Left cardiac atrium (tissue), 4 donors: ENCODE measurements at regions not wholly inside any gene's neighbourhood (a gene's known extent, or its start where the extent isn't known, plus 50 kb on each side); places are given as distances from the start of the nearest gene placed in this dataset.
"Not testable (repeated sequence)": the region's sequence is repeated elsewhere in the genome, so short reads cannot be mapped to it uniquely, and the experiment has no call there.

Source experiments
- ATAC-seq, 2 donors: fragments of 200-7000 bp; cut with Tn5 transposase; one replicate each; pipeline ENCODE4 v1.9.1; 2020; ENCODE audit warnings: mild to moderate bottlenecking in 2 of 2, moderate library complexity in 2 of 2
- DNase-seq: peaks from one replicate; pipeline ENCODE4 v3.0.0-alpha.2; 2020
- intact Hi-C, 2 donors: fragments of 100-400 bp; cut with DNase I; formaldehyde crosslinking; loops; one replicate each; pipeline versions ENCODE4 v1.14.1 to v1.15.1; 2022 to 2023
- donor health status: DM: no; HTN: yes; CAD: no.
- donor health status: DM: no; HTN: yes; CAD: no; lungs with severe emphysema.
- donor health status: DM: yes; HTN: yes; CAD: no.
- donor health status: Dilated cardiomyopathy.

GRCh38 chr5:130759061-130759460 is 406.0 kb downstream of the HINT1 start:
- ATAC-seq (no peak), DNase-seq (no peak)
- intact Hi-C loops = no loop called here

- ATAC-seq (no peak), DNase-seq (no peak)
- intact Hi-C loops = no loop called here
These were observed 417.5 kb downstream of the HINT1 start for GRCh38 chr5:130747556-130747955.

GRCh38 chr5:130746641-130747040 is 418.4 kb downstream of the HINT1 start:
- DNase-seq, ATAC-seq, intact Hi-C loops: not testable (repeated sequence)

- no peak for ATAC-seq
- DNase-seq = no peak
- intact Hi-C loops = no loop called here
These were observed 422.0 kb downstream of the HINT1 start for GRCh38 chr5:130743092-130743491.

GRCh38 chr5:130740047-130740569 is 424.9 kb downstream of the HINT1 start:
- no peak for ATAC-seq
- no peak for DNase-seq
- intact Hi-C loops = no loop called here

- no peak for ATAC-seq
- DNase-seq = no peak
- intact Hi-C loops = no loop called here
These were observed 433.2 kb downstream of the HINT1 start for GRCh38 chr5:130731839-130732238.

- intact Hi-C loops = no loop called here
- DNase-seq = no peak
- no peak for ATAC-seq
These were observed 435.5 kb downstream of the HINT1 start for GRCh38 chr5:130729541-130729940.

GRCh38 chr5:130727830-130728229 is 437.2 kb downstream of the HINT1 start:
- intact Hi-C loops = no loop called here
- ATAC-seq (no peak), DNase-seq (no peak)

GRCh38 chr5:130724658-130725057 is 440.4 kb downstream of the HINT1 start:
- intact Hi-C loops = no loop called here
- no peak for DNase-seq
- no peak for ATAC-seq

GRCh38 chr5:130720355-130720754 is 444.7 kb downstream of the HINT1 start:
- no peak for DNase-seq
- no peak for ATAC-seq
- intact Hi-C loops = no loop called here

- ATAC-seq (no peak), DNase-seq (no peak)
- intact Hi-C loops = no loop called here
These were observed 449.5 kb downstream of the HINT1 start for GRCh38 chr5:130715541-130715940.

GRCh38 chr5:130714200-130714599 is 450.9 kb downstream of the HINT1 start:
- ATAC-seq (no peak), DNase-seq (no peak)
- intact Hi-C loops = no loop called here

GRCh38 chr5:130712324-130712723 is 452.7 kb downstream of the HINT1 start:
- ATAC-seq (no peak), DNase-seq (no peak)
- intact Hi-C loops = no loop called here

GRCh38 chr5:130710596-130710995 is 454.5 kb downstream of the HINT1 start:
- DNase-seq = no peak
- intact Hi-C loops = no loop called here
- no peak for ATAC-seq

- intact Hi-C loops = no loop called here
- ATAC-seq = no peak
- DNase-seq = no peak
These were observed 456.3 kb downstream of the HINT1 start for GRCh38 chr5:130708754-130709153.

GRCh38 chr5:130706696-130707095 is 458.4 kb downstream of the HINT1 start:
- DNase-seq = no peak
- intact Hi-C loops = no loop called here
- ATAC-seq = no peak

GRCh38 chr5:130705368-130705767 is 459.7 kb downstream of the HINT1 start:
- intact Hi-C loops = no loop called here
- DNase-seq (no peak), ATAC-seq (no peak)

GRCh38 chr5:130693509-130693908 is 471.5 kb downstream of the HINT1 start:
- ATAC-seq = no peak

GRCh38 chr5:130692770-130693169 is 472.3 kb downstream of the HINT1 start:
- intact Hi-C loops = no loop called here
- ATAC-seq (no peak), DNase-seq (no peak)

More at GRCh38 chr5:130693509-130693908, 471.5 kb downstream of the HINT1 start:
- intact Hi-C loops = no loop called here
- DNase-seq = no peak

GRCh38 chr5:130689831-130690230 is 475.2 kb downstream of the HINT1 start:
- intact Hi-C loops = no loop called here
- no peak for ATAC-seq
- no peak for DNase-seq

GRCh38 chr5:130687085-130687733 is 477.8 kb downstream of the HINT1 start:
- no peak for DNase-seq

More at GRCh38 chr5:130687085-130687733, 477.8 kb downstream of the HINT1 start:
- no peak for ATAC-seq
- intact Hi-C loops = no loop called here
